Ascending aorta (tissue), 2 donors: ENCODE measurements at regions not wholly inside any gene's neighbourhood (a gene's known extent, or its start where the extent isn't known, plus 50 kb on each side); places are given as distances from the start of the nearest gene placed in this dataset.

Source experiments
- DNase-seq, 2 donors: peaks; one replicate each; pipeline ENCODE4 v3.0.0-alpha.2; 2019; ENCODE audit warnings: low spot score in 2 of 2
- H3K27ac ChIP-seq, 2 donors: fragments of 200-600 bp; sonication (generic); one replicate each; pipeline ENCODE4 v1.5.1; 2016 to 2017; ENCODE audit warnings: mild to moderate bottlenecking in 1 of 2
- H3K27me3 ChIP-seq: fragments of 200-600 bp; sonication (generic); one replicate; pipeline ENCODE4 v1.5.1; 2017
- H3K36me3 ChIP-seq, 2 donors: fragments of 200-600 bp; sonication (generic); one replicate each; pipeline ENCODE4 v1.5.1; 2016
- H3K4me1 ChIP-seq, 2 donors: fragments of 200-600 bp; sonication (generic); one replicate each; pipeline ENCODE4 v1.5.1; 2016 to 2017; ENCODE audit warnings: mild to moderate bottlenecking in 1 of 2
- H3K4me3 ChIP-seq, 2 donors: fragments of 200-600 bp; sonication (generic); one replicate each; pipeline ENCODE4 v1.5.1; 2016 to 2017; ENCODE audit warnings: mild to moderate bottlenecking in 1 of 2
- H3K9me3 ChIP-seq, 2 donors: fragments of 200-600 bp; sonication (generic); one replicate each; pipeline ENCODE4 v1.5.1; 2016
- intact Hi-C: fragments of 100-400 bp; cut with DNase I; formaldehyde crosslinking; loops from one replicate; pipeline ENCODE4 v1.15.1; 2023
- TF ChIP-seq, protein P1 (sequence below), 3 experiments: fragments of 200-600 bp in 2 of 3; fragments of 450-650 bp in 1 of 3; sonication (generic) in 2 of 3; IDR thresholded peaks; one replicate each; pipeline ENCODE4 v1.5.1; 2016 to 2019; ENCODE audit warnings: antibody characterized with exemption in 3 of 3, mild to moderate bottlenecking in 1 of 3, moderate library complexity in 1 of 3

DNA sequence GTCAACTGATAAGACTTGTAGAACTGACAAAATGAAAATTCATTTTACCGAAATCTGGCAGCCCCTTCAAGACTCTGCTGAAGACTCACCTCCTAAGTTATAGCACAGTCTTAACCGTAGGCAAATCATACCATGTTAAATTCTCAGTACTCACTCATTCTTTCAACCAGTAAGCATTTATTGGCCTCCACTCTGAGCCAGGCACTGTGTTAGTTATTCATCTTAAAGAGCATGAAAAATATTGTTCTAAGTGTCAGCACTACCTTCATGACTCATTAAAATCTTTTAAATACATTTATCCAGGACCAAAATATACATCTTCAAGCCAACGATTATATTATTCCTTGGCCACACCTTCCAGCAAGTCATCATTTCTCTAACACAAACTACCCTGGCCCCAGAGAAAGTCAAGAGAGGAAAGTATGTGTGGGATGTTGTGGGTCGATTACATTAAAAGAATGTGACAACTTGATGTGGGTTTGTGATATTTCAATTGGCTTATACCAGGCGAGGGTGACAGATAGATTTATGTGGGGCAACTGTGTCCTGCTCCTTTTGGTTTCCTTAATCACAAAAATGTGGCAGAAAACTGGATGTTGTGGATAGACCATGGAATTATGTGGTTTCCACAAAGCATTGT lies 55.0 kb downstream of the TMEM30B start:
- Histone ChIP-seq H3K9me3 (no peaks in the 10 kb centered on the region), H3K27ac (no peak overlapping the region), H3K4me3 (no peak overlapping the region), H3K36me3 (no peaks in the 10 kb centered on the region), H3K4me1 (no peaks in the 10 kb centered on the region), H3K27me3 (no peaks in the 10 kb centered on the region)
- TF ChIP-seq, protein P1, sequence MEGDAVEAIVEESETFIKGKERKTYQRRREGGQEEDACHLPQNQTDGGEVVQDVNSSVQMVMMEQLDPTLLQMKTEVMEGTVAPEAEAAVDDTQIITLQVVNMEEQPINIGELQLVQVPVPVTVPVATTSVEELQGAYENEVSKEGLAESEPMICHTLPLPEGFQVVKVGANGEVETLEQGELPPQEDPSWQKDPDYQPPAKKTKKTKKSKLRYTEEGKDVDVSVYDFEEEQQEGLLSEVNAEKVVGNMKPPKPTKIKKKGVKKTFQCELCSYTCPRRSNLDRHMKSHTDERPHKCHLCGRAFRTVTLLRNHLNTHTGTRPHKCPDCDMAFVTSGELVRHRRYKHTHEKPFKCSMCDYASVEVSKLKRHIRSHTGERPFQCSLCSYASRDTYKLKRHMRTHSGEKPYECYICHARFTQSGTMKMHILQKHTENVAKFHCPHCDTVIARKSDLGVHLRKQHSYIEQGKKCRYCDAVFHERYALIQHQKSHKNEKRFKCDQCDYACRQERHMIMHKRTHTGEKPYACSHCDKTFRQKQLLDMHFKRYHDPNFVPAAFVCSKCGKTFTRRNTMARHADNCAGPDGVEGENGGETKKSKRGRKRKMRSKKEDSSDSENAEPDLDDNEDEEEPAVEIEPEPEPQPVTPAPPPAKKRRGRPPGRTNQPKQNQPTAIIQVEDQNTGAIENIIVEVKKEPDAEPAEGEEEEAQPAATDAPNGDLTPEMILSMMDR (IDR thresholded peaks at IDR 0.05) = no peak
- DNase-seq = no peak
- intact Hi-C loops = no loop called here

DNA sequence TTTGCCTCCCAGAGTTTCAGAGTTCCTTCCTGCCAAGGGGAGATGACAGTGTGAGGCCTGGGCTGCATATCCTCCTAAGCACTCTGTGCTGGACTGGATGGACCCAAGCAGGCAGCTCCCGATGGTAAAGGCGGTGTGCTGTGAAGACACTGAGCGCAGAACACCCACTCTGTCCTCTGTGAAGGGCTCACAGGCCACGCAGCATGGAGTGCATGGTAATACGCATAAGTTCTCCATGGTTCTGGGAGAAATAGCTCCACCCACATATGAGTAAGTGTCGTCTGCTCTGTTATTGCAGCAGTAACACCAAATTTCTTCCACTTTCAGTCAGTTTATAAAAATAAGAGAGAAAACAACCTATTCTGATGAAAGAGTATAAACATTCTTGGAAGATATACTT lies 55.8 kb downstream of the TMEM30B start:
- TF ChIP-seq, protein P1 (IDR thresholded peaks at IDR 0.05) = no peak
- no peaks in the 10 kb centered on the region for H3K36me3 ChIP-seq
- H3K4me3 ChIP-seq = no peak overlapping the region
- no peak for DNase-seq
- no peak overlapping the region for H3K27ac ChIP-seq
- intact Hi-C loops = no loop called here
- H3K27me3 ChIP-seq = no peaks in the 10 kb centered on the region
- H3K4me1 ChIP-seq = no peaks in the 10 kb centered on the region
- H3K9me3 ChIP-seq = no peaks in the 10 kb centered on the region

DNA sequence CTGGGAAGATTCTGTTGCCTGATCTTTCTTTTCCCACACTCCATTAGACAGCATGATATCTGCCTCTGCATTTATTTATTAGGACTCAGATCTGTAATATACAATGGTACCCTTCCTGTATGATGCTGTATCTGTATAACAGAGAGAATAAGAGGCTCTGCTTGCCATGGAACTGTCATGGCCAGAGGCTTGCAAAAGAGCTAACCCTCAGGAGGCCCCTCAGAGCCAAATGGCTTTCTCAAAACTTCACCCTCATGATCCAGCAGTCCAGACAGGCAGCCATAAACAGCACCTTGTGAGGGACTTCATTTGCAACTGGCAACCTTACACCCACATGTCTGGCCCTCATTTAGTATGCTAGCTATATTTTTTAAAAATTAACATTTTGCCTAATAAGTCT lies 57.6 kb downstream of the TMEM30B start:
- H3K36me3 ChIP-seq = no peaks in the 10 kb centered on the region
- no peak overlapping the region for H3K27ac ChIP-seq
- H3K9me3 ChIP-seq = no peaks in the 10 kb centered on the region
- TF ChIP-seq, protein P1 (IDR thresholded peaks at IDR 0.05) = no peak
- intact Hi-C loops = no loop called here
- no peaks in the 10 kb centered on the region for H3K4me1 ChIP-seq
- DNase-seq = no peak
- no peaks in the 10 kb centered on the region for H3K27me3 ChIP-seq
- no peak overlapping the region for H3K4me3 ChIP-seq

DNA sequence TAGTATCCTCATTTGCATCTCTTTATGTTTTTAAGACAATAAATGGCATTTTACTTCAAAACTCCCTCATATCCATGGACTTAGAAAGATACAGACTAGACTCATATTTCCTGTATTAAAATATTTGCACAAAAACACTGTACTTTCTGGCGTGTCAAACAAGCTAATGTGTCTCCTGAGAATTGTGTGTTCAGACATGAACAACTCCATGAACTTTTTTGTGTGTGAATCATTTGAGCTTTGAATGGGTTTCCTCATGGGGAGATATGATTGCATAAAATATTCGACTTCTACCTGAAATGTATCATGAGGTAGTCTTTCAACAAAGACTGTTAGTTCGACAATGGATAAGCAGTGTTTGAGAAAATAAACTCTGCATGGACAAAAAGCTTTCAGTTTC lies 58.8 kb downstream of the TMEM30B start:
- Histone ChIP-seq H3K9me3 (no peaks in the 10 kb centered on the region), H3K27me3 (no peaks in the 10 kb centered on the region), H3K4me1 (no peaks in the 10 kb centered on the region), H3K4me3 (no peak overlapping the region), H3K36me3 (no peaks in the 10 kb centered on the region), H3K27ac (no peak overlapping the region)
- TF ChIP-seq, protein P1 (IDR thresholded peaks at IDR 0.05) = no peak
- DNase-seq = no peak
- intact Hi-C loops = no loop called here

DNA sequence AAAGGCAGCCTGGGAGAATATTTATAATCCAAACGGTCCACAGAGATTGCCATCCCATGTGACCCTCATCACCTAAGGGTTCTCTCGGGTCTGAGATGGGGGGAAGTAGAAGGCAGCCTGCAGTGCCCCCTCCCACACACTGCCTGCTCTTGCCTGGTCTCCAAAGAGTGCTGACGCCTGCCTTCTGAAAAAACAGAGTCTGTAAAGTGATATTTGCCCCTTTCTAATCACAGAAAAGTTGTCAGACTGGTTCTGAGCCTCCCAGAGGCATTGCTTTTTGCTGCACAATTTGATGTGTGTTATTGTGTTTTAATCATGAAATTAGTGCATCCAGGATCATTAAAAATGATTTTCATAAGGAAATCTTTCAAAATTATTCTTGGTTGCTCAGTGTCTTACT lies 59.2 kb downstream of the TMEM30B start:
- DNase-seq = no peak
- H3K4me3 ChIP-seq = no peak overlapping the region

More for the DNA sequence above, 59.2 kb downstream of the TMEM30B start:
- Histone ChIP-seq H3K27ac (no peak overlapping the region), H3K36me3 (no peaks in the 10 kb centered on the region), H3K27me3 (no peaks in the 10 kb centered on the region), H3K9me3 (no peaks in the 10 kb centered on the region), H3K4me1 (no peaks in the 10 kb centered on the region)
- TF ChIP-seq, protein P1 (IDR thresholded peaks at IDR 0.05) = no peak
- intact Hi-C loops = no loop called here
